ENCODE measurements at regions not wholly inside any gene's neighbourhood (a gene's known extent, or its start where the extent isn't known, plus 50 kb on each side); places are given as distances from the start of the nearest gene placed in this dataset.

GRCh38 chr2:154961676-154962075 is 263.2 kb downstream of the KCNJ3 start:
- TF ChIP-seq ZFX (IDR thresholded peaks at IDR 0.05; ENCODE audit: borderline replicate concordance): no peak
- no peak for TF ChIP-seq CTCF (IDR thresholded peaks at IDR 0.05)
